Activated naive CD4-positive, alpha-beta T cell (primary cell): ENCODE measurements at regions not wholly inside any gene's neighbourhood (a gene's known extent, or its start where the extent isn't known, plus 50 kb on each side); places are given as distances from the start of the nearest gene placed in this dataset.
"Not testable (repeated sequence)": the region's sequence is repeated elsewhere in the genome, so short reads cannot be mapped to it uniquely, and the experiment has no call there.

ENCODE experiments used
- DNase-seq, 4 experiments: peaks; one replicate each; lab custom pipeline; 2025; lab: John Stamatoyannopoulos, UW

GRCh38 chr2:105494683-105495425, 96.0 kb upstream of the FHL2 start:
- no peak for DNase-seq

GRCh38 chr2:105490956-105491355, 92.1 kb upstream of the FHL2 start:
- no peak for DNase-seq

GRCh38 chr2:105490204-105490603, 91.4 kb upstream of the FHL2 start:
- DNase-seq = no peak

GRCh38 chr2:105489168-105489878, 90.5 kb upstream of the FHL2 start:
- DNase-seq = no peak

GRCh38 chr2:105488285-105488684, 89.4 kb upstream of the FHL2 start:
- no peak for DNase-seq

- no peak for DNase-seq
Observed at GRCh38 chr2:105487142-105488069, 88.6 kb upstream of the FHL2 start.

- no peak for DNase-seq
Observed at GRCh38 chr2:105486762-105487141, 87.9 kb upstream of the FHL2 start.

GRCh38 chr2:105478670-105479069, 79.8 kb upstream of the FHL2 start:
- DNase-seq = no peak

GRCh38 chr2:105477050-105477620, 78.3 kb upstream of the FHL2 start:
- not testable (repeated sequence) for DNase-seq

- DNase-seq = no peak
Observed at GRCh38 chr2:105473011-105473410, 74.2 kb upstream of the FHL2 start.

GRCh38 chr2:105470979-105471378, 72.1 kb upstream of the FHL2 start:
- DNase-seq = no peak

GRCh38 chr2:105469781-105470180, 70.9 kb upstream of the FHL2 start:
- no peak for DNase-seq

- no peak for DNase-seq
Observed at GRCh38 chr2:105468582-105469042, 69.8 kb upstream of the FHL2 start.

- no peak for DNase-seq
Observed at GRCh38 chr2:105464325-105464724, 65.5 kb upstream of the FHL2 start.

GRCh38 chr2:105460048-105460732, 61.3 kb upstream of the FHL2 start:
- DNase-seq = no peak

- DNase-seq = no peak
Observed at GRCh38 chr2:105458076-105458475, 59.2 kb upstream of the FHL2 start.

- DNase-seq = no peak
Observed at GRCh38 chr2:105455488-105456003, 56.7 kb upstream of the FHL2 start.

- no peak for DNase-seq
Observed at GRCh38 chr2:105454801-105455485, 56.1 kb upstream of the FHL2 start.

- no peak for DNase-seq
Observed at GRCh38 chr2:105451571-105452166, 52.8 kb upstream of the FHL2 start.

GRCh38 chr2:105450471-105450870, 51.6 kb upstream of the FHL2 start:
- no peak for DNase-seq
